ENCODE measurements at regions not wholly inside any gene's neighbourhood (a gene's known extent, or its start where the extent isn't known, plus 50 kb on each side); places are given as distances from the start of the nearest gene placed in this dataset.

DNA sequence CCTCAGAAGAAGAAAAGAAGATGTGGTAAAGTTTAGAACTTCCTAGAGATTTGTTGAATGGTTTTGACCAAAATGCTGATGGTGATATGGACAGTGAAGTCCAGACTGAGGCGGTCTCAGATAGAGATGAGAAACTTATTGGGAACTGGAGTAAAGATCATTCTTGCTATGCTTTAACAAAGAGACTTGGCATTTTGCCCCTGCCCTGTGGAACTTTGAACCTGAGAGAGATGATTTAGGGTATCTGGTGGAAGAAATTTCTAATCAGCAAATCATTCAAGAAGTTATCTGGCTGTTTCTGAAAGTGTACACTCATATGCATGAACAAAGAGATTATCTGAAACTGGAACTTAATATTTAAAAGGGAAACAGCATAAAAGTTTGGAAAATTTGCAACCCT, 505.2 kb downstream of the NSUN3 start:
- Histone ChIP-seq H3K27me3 (no peaks in the 10 kb centered on the region), H3K36me3 (replicated peaks in 1 of 2) (no peaks in the 10 kb centered on the region), H3K9me3 (replicated peaks in 1 of 3) (no peaks in the 10 kb centered on the region), H3K4me1 (replicated peaks in 1 of 2) (no peaks in the 10 kb centered on the region), H3K27ac (no peak overlapping the region), H3K4me3 (no peak overlapping the region)
- TF ChIP-seq CTCF (IDR thresholded peaks at IDR 0.05) (no peak), POLR2A (IDR thresholded peaks at IDR 0.05) (no peak)
- intact Hi-C loops (cut with DNase I) = no loop called here
- no peak for DNase-seq
- 0% methylated on average over 1 of the region's 1 CpG for WGBS, 4 donors

DNA sequence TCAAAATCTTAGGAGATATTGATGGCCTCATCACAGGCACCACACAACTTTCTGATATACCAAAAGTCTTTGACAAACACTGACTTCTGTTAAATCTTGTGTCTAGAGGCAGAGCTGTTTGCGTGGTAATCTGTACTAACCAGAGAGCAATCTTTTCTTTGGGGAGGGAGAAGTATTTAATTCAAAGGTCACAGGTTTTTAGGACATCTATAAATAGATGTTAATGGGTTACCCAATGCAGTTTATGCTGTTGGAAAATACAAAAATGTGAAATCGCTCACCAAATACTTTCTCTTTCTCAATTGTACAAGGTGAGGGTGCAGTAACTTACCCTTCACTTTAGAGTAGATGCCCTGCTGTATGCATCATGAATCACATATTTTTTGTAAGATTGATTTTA, 510.5 kb downstream of the NSUN3 start:
- TF ChIP-seq CTCF (IDR thresholded peaks at IDR 0.05) (no peak), POLR2A (IDR thresholded peaks at IDR 0.05) (no peak)
- H3K27me3 ChIP-seq = no peaks in the 10 kb centered on the region
- WGBS, 4 donors = 71 to 88% (median 82%) methylated on average over 2 of the region's 2 CpGs
- DNase-seq = no peak
- H3K4me1 ChIP-seq (replicated peaks in 1 of 2) = no peaks in the 10 kb centered on the region
- intact Hi-C loops (cut with DNase I) = no loop called here
- H3K9me3 ChIP-seq (replicated peaks in 1 of 3) = no peaks in the 10 kb centered on the region
- H3K36me3 ChIP-seq (replicated peaks in 1 of 2) = no peaks in the 10 kb centered on the region
- no peak overlapping the region for H3K27ac ChIP-seq
- H3K4me3 ChIP-seq = no peak overlapping the region

DNA sequence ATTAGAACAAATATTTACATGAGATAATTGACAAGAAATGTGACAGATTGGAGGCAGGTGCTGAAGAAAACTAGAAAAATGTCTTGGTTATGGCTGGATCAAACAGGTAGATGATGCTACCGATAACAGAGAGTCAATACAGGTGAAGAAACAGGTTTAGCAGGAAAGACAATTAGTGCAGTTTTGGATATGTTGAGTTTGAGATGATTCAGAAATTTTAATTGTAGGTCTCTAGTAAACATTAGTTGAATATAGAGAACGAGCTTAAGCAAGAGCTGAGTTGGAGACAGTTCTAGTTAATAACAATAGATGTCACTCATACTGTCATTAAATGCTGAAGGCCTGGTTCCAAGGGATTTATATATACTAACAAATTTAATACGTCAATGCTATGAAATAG, 524.4 kb downstream of the NSUN3 start:
- H3K4me3 ChIP-seq = no peak overlapping the region
- H3K36me3 ChIP-seq (replicated peaks in 1 of 2) = no peaks in the 10 kb centered on the region
- no peak for DNase-seq
- WGBS, 4 donors = 69 to 88% (median 80%) methylated on average over 3 of the region's 3 CpGs
- H3K27me3 ChIP-seq = no peaks in the 10 kb centered on the region
- intact Hi-C loops (cut with DNase I) = no loop called here
- H3K27ac ChIP-seq = no peak overlapping the region
- TF ChIP-seq CTCF (IDR thresholded peaks at IDR 0.05) (no peak), POLR2A (IDR thresholded peaks at IDR 0.05) (no peak)
- no peaks in the 10 kb centered on the region for H3K4me1 ChIP-seq (replicated peaks in 1 of 2)
- H3K9me3 ChIP-seq (replicated peaks in 1 of 3) = no peaks in the 10 kb centered on the region

DNA sequence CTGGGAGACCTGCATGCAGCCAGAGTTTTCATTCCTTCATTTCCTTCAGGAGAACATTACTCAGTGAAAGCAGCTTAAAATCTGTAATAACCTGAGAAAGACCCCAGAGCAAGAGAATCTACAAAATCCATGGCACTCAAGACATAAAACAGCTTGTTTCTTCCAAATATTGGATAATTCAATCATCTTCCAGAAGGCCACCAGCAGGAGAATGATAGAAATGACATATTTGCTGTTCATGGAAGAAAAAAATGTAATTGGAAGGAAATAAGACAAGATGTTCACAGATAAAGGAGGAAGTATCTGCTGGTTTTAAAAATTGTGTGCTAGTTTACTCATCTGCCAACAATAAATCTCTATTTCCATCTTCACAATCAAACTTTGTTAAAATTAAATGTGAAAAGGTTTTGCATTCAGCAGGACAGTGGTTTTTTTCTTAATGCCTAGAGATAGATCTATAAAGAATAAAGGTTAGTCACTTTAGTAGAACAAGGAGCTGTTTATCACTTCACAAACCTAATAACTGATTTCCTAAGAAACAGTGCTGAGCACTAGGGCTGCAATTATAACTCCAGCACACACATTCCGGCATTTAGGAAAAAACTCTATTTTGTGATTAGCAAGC, 530.8 kb downstream of the NSUN3 start:
- WGBS, 4 donors = 78 to 96% (median 92%) methylated on average over 1 of the region's 1 CpG
- no peak for TF ChIP-seq CTCF (IDR thresholded peaks at IDR 0.05)
- no peak for TF ChIP-seq POLR2A (IDR thresholded peaks at IDR 0.05)
- no peaks in the 10 kb centered on the region for H3K4me1 ChIP-seq (replicated peaks in 1 of 2)
- H3K9me3 ChIP-seq (replicated peaks in 1 of 3) = no peaks in the 10 kb centered on the region
- no peak overlapping the region for H3K27ac ChIP-seq
- no peak overlapping the region for H3K4me3 ChIP-seq
- no peak for DNase-seq
- H3K36me3 ChIP-seq (replicated peaks in 1 of 2) = no peaks in the 10 kb centered on the region
- H3K27me3 ChIP-seq = no peaks in the 10 kb centered on the region
- intact Hi-C loops (cut with DNase I) = no loop called here
